Suprapubic skin (tissue), 4 donors: ENCODE measurements at regions not wholly inside any gene's neighbourhood (a gene's known extent, or its start where the extent isn't known, plus 50 kb on each side); places are given as distances from the start of the nearest gene placed in this dataset.

Experiments
- EP300 ChIP-seq: sonication (generic); formaldehyde crosslinking; IDR thresholded peaks from one replicate; pipeline ENCODE4 v1.6.1; 2017; ENCODE audit warnings: antibody characterized with exemption
- POLR2A ChIP-seq, 2 donors: fragments of 450-650 bp; IDR thresholded peaks; one replicate each; pipeline ENCODE4 v1.6.1; 2017; ENCODE audit warnings: antibody characterized with exemption in 2 of 2, mild to moderate bottlenecking in 2 of 2, moderate library complexity in 2 of 2
- POLR2AphosphoS5 ChIP-seq, 3 donors: sonication (generic); formaldehyde crosslinking; IDR thresholded peaks; one replicate each; pipeline ENCODE4 v1.6.1; 2017; ENCODE audit warnings: antibody characterized with exemption in 3 of 3
- TF ChIP-seq, protein P1 (sequence below), 2 donors: fragments of 200-600 bp in 1 of 2; fragments of 450-650 bp in 1 of 2; sonication (generic) in 1 of 2; IDR thresholded peaks; one replicate each; pipeline ENCODE4 v1.5.1; 2016 to 2019; ENCODE audit warnings: antibody characterized with exemption in 2 of 2, mild to moderate bottlenecking in 1 of 2, moderate library complexity in 1 of 2

DNA sequence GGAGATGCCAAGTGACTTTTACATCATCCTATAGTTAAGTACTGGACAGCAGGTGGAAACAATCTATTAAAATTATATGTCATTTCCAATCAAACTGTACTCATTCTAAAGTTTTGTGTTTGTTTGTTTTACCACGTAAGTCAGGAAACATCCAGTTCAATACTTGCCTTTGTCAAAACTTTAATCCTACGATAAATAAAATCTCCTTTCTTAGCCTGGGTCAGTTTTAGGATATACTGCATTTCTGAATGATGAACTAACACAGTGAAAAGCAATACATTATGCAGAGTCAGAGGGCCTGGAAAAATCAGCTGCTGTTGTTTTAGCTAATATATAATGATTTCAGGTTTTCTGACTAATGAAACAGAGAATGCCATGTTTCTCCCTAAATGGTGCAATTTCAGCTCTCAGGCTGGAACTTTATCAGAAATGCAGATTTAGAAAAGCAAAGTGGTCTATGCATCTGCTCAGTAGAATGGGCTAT is 756.4 kb downstream of the CDH11 start:
- TF ChIP-seq, protein P1, sequence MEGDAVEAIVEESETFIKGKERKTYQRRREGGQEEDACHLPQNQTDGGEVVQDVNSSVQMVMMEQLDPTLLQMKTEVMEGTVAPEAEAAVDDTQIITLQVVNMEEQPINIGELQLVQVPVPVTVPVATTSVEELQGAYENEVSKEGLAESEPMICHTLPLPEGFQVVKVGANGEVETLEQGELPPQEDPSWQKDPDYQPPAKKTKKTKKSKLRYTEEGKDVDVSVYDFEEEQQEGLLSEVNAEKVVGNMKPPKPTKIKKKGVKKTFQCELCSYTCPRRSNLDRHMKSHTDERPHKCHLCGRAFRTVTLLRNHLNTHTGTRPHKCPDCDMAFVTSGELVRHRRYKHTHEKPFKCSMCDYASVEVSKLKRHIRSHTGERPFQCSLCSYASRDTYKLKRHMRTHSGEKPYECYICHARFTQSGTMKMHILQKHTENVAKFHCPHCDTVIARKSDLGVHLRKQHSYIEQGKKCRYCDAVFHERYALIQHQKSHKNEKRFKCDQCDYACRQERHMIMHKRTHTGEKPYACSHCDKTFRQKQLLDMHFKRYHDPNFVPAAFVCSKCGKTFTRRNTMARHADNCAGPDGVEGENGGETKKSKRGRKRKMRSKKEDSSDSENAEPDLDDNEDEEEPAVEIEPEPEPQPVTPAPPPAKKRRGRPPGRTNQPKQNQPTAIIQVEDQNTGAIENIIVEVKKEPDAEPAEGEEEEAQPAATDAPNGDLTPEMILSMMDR (IDR thresholded peaks at IDR 0.05): no peak
- TF ChIP-seq POLR2AphosphoS5 (IDR thresholded peaks at IDR 0.05) (no peak), POLR2A (IDR thresholded peaks at IDR 0.05) (no peak), EP300 (no peak)
